ENCODE measurements at regions not wholly inside any gene's neighbourhood (a gene's known extent, or its start where the extent isn't known, plus 50 kb on each side); places are given as distances from the start of the nearest gene placed in this dataset.

DNA sequence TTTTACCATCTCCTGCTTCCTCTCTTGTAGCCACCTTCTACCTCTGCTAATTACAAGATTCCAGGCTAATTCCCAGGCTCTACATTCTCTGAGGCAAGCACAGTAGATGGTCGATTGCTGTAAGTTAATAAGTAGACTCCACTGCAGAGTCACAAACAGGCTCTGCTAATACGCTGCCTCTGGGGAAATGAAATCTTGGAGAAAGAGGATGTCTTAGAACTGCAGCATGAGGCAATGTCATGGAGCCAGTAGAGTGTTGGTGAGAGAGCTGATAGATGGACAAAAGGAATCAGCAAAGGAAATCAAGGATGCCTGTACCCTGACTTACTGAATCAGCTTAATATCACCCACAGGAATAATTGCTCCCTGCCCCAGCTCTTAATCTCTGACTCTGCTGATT is 1260.3 kb downstream of the XPNPEP1 start:
- Histone ChIP-seq H3K36me3 (ENCODE audit: control insufficient read depth, insufficient read depth, low read length) (no peaks in the 10 kb centered on the region), H3K4me3 (ENCODE audit: low read depth in 2 of 2, low read length in 2 of 2) (no peak overlapping the region), H3K9me3 (ENCODE audit: control insufficient read depth, insufficient read depth, low read depth, low read length) (peaks cover 5% of the 10 kb centered on the region; the same call in 1 of the 2 replicates), H3K27ac (ENCODE audit: low read length) (no peak overlapping the region), H3K4me1 (ENCODE audit: control insufficient read depth, insufficient read depth, low read length) (no peaks in the 10 kb centered on the region), H3K27me3 (ENCODE audit: control insufficient read depth, insufficient read depth, low read length) (no peaks in the 10 kb centered on the region)
- intact Hi-C loops (cut with micrococcal nuclease; ENCODE audit: unreplicated experiment) = no loop called here
- ChIA-PET POLR2A (no interaction called here), CTCF (no interaction called here)
- BruUV-seq (replicated peaks) = no TSS peak
- TF ChIP-seq, protein P1, sequence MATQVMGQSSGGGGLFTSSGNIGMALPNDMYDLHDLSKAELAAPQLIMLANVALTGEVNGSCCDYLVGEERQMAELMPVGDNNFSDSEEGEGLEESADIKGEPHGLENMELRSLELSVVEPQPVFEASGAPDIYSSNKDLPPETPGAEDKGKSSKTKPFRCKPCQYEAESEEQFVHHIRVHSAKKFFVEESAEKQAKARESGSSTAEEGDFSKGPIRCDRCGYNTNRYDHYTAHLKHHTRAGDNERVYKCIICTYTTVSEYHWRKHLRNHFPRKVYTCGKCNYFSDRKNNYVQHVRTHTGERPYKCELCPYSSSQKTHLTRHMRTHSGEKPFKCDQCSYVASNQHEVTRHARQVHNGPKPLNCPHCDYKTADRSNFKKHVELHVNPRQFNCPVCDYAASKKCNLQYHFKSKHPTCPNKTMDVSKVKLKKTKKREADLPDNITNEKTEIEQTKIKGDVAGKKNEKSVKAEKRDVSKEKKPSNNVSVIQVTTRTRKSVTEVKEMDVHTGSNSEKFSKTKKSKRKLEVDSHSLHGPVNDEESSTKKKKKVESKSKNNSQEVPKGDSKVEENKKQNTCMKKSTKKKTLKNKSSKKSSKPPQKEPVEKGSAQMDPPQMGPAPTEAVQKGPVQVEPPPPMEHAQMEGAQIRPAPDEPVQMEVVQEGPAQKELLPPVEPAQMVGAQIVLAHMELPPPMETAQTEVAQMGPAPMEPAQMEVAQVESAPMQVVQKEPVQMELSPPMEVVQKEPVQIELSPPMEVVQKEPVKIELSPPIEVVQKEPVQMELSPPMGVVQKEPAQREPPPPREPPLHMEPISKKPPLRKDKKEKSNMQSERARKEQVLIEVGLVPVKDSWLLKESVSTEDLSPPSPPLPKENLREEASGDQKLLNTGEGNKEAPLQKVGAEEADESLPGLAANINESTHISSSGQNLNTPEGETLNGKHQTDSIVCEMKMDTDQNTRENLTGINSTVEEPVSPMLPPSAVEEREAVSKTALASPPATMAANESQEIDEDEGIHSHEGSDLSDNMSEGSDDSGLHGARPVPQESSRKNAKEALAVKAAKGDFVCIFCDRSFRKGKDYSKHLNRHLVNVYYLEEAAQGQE (IDR thresholded peaks at IDR 0.05; ENCODE audit: insufficient read depth in 1 of 2, low read depth in 2 of 2, low read length in 1 of 2) = no peak
- TF ChIP-seq TCF7L2 (IDR thresholded peaks at IDR 0.05; ENCODE audit: low read depth, low read length) = no peak
- no peak for TF ChIP-seq SIN3A (IDR thresholded peaks at IDR 0.05; ENCODE audit: borderline replicate concordance, insufficient read depth, low read depth, low read length)
- TF ChIP-seq POLR2AphosphoS5 (IDR thresholded peaks at IDR 0.05; ENCODE audit: low read depth, low read length) = no peak
- ATAC-seq = no peak
- in situ Hi-C loops (cut with HindIII; ENCODE audit: low pct_unique_long_range_greater_than_20kb, low sequenced_read_pairs) = no loop called here
- no peak for DNase-seq (ENCODE audit: low read depth, low spot score)

DNA sequence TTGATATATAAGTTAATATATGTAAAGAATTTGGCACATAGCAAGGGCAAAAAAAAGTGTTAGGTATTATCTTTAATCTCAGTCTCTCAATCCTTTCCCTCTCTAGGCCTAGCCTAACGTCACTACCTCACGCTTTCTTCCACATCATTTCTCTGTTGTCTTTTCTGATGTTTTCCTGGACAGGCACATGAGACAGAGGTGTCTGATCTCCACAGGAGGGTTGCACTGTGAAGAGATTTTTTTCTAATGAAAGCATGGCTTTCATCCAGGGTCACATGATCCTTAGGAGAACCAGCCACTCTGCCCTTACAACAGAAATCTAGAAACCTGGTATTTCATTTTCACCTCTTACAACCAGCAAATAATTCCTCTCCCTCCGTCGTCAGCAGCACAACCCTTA is 1268.3 kb downstream of the XPNPEP1 start:
- no peaks in the 10 kb centered on the region; the same call in none of the 2 replicates for H3K9me3 ChIP-seq (ENCODE audit: control insufficient read depth, insufficient read depth, low read depth, low read length)
- ChIA-PET POLR2A (no interaction called here), CTCF (no interaction called here)
- DNase-seq (ENCODE audit: low read depth, low spot score) (no peak), ATAC-seq (no peak)
- intact Hi-C loops (cut with micrococcal nuclease; ENCODE audit: unreplicated experiment) = no loop called here
- H3K27ac ChIP-seq (ENCODE audit: low read length) = no peak overlapping the region
- H3K36me3 ChIP-seq (ENCODE audit: control insufficient read depth, insufficient read depth, low read length) = no peaks in the 10 kb centered on the region
- H3K4me3 ChIP-seq (ENCODE audit: low read depth in 2 of 2, low read length in 2 of 2) = no peak overlapping the region
- in situ Hi-C loops (cut with HindIII; ENCODE audit: low pct_unique_long_range_greater_than_20kb, low sequenced_read_pairs) = no loop called here
- no TSS peak for BruUV-seq (replicated peaks)
- H3K27me3 ChIP-seq (ENCODE audit: control insufficient read depth, insufficient read depth, low read length) = no peaks in the 10 kb centered on the region
- no peaks in the 10 kb centered on the region for H3K4me1 ChIP-seq (ENCODE audit: control insufficient read depth, insufficient read depth, low read length)
- TF ChIP-seq, protein P2, sequence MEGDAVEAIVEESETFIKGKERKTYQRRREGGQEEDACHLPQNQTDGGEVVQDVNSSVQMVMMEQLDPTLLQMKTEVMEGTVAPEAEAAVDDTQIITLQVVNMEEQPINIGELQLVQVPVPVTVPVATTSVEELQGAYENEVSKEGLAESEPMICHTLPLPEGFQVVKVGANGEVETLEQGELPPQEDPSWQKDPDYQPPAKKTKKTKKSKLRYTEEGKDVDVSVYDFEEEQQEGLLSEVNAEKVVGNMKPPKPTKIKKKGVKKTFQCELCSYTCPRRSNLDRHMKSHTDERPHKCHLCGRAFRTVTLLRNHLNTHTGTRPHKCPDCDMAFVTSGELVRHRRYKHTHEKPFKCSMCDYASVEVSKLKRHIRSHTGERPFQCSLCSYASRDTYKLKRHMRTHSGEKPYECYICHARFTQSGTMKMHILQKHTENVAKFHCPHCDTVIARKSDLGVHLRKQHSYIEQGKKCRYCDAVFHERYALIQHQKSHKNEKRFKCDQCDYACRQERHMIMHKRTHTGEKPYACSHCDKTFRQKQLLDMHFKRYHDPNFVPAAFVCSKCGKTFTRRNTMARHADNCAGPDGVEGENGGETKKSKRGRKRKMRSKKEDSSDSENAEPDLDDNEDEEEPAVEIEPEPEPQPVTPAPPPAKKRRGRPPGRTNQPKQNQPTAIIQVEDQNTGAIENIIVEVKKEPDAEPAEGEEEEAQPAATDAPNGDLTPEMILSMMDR (IDR thresholded peaks at IDR 0.05) = no peak
- TF ChIP-seq POLR2AphosphoS5 (IDR thresholded peaks at IDR 0.05; ENCODE audit: low read depth, low read length) (no peak), TCF7L2 (IDR thresholded peaks at IDR 0.05; ENCODE audit: low read depth, low read length) (no peak), SIN3A (IDR thresholded peaks at IDR 0.05; ENCODE audit: borderline replicate concordance, insufficient read depth, low read depth, low read length) (no peak)
- TF ChIP-seq, protein P1 (IDR thresholded peaks at IDR 0.05; ENCODE audit: insufficient read depth in 1 of 2, low read depth in 2 of 2, low read length in 1 of 2) = no peak

Measured in Panc1 (cell line).